ENCODE measurements at regions not wholly inside any gene's neighbourhood (a gene's known extent, or its start where the extent isn't known, plus 50 kb on each side); places are given as distances from the start of the nearest gene placed in this dataset.
A peak's percentile ranks its signal among the peaks of the same experiment; 100 is the strongest.

- no peak for TF ChIP-seq CTCF (IDR thresholded peaks at IDR 0.05)
- Mint-ChIP-seq H3K27ac (no peak overlapping the region), H3K4me3 (no peak overlapping the region), H3K36me3 (ENCODE audit: low read depth) (no peaks in the 10 kb centered on the region), H3K9me3 (no peaks in the 10 kb centered on the region), H3K4me1 (ENCODE audit: low read depth) (peaks cover 20% of the 10 kb centered on the region), H3K27me3 (ENCODE audit: insufficient read depth) (no peaks in the 10 kb centered on the region; the same call in 1 of the 2 replicates)
- no peak for DNase-seq
Measured at GRCh38 chr3:159417761-159418160, 570.9 kb upstream of the IL12A start.

- Mint-ChIP-seq H3K27me3 (ENCODE audit: insufficient read depth) (no peaks in the 10 kb centered on the region; the same call in 1 of the 2 replicates), H3K4me1 (ENCODE audit: low read depth) (peaks cover 20% of the 10 kb centered on the region), H3K9me3 (no peaks in the 10 kb centered on the region), H3K4me3 (peak overlapping the region; percentile 30; the same call in 1 of the 2 replicates), H3K36me3 (ENCODE audit: low read depth) (no peaks in the 10 kb centered on the region), H3K27ac (peak overlapping the region; percentile 39; the same call in 1 of the 2 replicates)
- DNase-seq, result peak; percentile 21
- no peak for TF ChIP-seq CTCF (IDR thresholded peaks at IDR 0.05)
Measured at GRCh38 chr3:159418571-159419526, 569.8 kb upstream of the IL12A start.

GRCh38 chr3:159429702-159430101 is 558.9 kb upstream of the IL12A start:
- Mint-ChIP-seq H3K27me3 (ENCODE audit: insufficient read depth) (peaks cover 5% of the 10 kb centered on the region), H3K4me3 (no peak overlapping the region), H3K4me1 (ENCODE audit: low read depth) (no peaks in the 10 kb centered on the region), H3K27ac (no peak overlapping the region), H3K36me3 (ENCODE audit: low read depth) (no peaks in the 10 kb centered on the region; the same call in 1 of the 2 replicates), H3K9me3 (no peaks in the 10 kb centered on the region)
- no peak for DNase-seq
- no peak for TF ChIP-seq CTCF (IDR thresholded peaks at IDR 0.05)

- Mint-ChIP-seq H3K4me1 (ENCODE audit: low read depth) (no peaks in the 10 kb centered on the region), H3K9me3 (no peaks in the 10 kb centered on the region), H3K36me3 (ENCODE audit: low read depth) (no peaks in the 10 kb centered on the region), H3K27me3 (ENCODE audit: insufficient read depth) (peaks cover 5% of the 10 kb centered on the region), H3K27ac (no peak overlapping the region), H3K4me3 (no peak overlapping the region)
- no peak for DNase-seq
- no peak for TF ChIP-seq CTCF (IDR thresholded peaks at IDR 0.05)
Measured at GRCh38 chr3:159432682-159433340, 555.8 kb upstream of the IL12A start.

- no peak overlapping the region for H3K27ac Mint-ChIP-seq
- no peak for DNase-seq
- no peak overlapping the region for H3K4me3 Mint-ChIP-seq
- no peaks in the 10 kb centered on the region for H3K36me3 Mint-ChIP-seq (ENCODE audit: low read depth)
- H3K4me1 Mint-ChIP-seq (ENCODE audit: low read depth), result no peaks in the 10 kb centered on the region
- H3K27me3 Mint-ChIP-seq (ENCODE audit: insufficient read depth), result peaks cover 4% of the 10 kb centered on the region; the same call in 1 of the 2 replicates
- TF ChIP-seq CTCF (IDR thresholded peaks at IDR 0.05), result no peak
- no peaks in the 10 kb centered on the region for H3K9me3 Mint-ChIP-seq
Measured at GRCh38 chr3:159439346-159439745, 549.3 kb upstream of the IL12A start.

Measured in HFFc6 (cell line).